Neuronal stem cell (in vitro differentiated cells): ENCODE measurements at regions not wholly inside any gene's neighbourhood (a gene's known extent, or its start where the extent isn't known, plus 50 kb on each side); places are given as distances from the start of the nearest gene placed in this dataset.

ENCODE experiments used
- DNase-seq: peaks from one replicate; pipeline ENCODE4 v3.0.0-alpha.2; 2013; ENCODE audit warnings: low spot score
- H2AFZ ChIP-seq: one replicate; pipeline ENCODE4 v1.6.1; 2013; ENCODE audit warnings: mild to moderate bottlenecking, low read length, inconsistent platforms
- H2AK5ac ChIP-seq: 2 replicates; pipeline ENCODE4 v1.6.1; 2013; ENCODE audit warnings: low read depth, mild to moderate bottlenecking, inconsistent platforms, low read length, moderate library complexity, mixed read lengths
- H2BK120ac ChIP-seq: 2 replicates; pipeline ENCODE4 v1.6.1; 2013; ENCODE audit warnings: low read depth, mild to moderate bottlenecking, inconsistent platforms, low read length, moderate library complexity, mixed read lengths
- H2BK12ac ChIP-seq: one replicate; pipeline ENCODE4 v1.6.1; 2013; ENCODE audit warnings: low read length, inconsistent platforms
- H2BK15ac ChIP-seq: 2 replicates; pipeline ENCODE4 v1.6.1; 2013; ENCODE audit warnings: mild to moderate bottlenecking, low read length, inconsistent platforms, mixed read lengths
- H2BK5ac ChIP-seq: one replicate; pipeline ENCODE4 v1.6.1; 2013; ENCODE audit warnings: inconsistent platforms, mild to moderate bottlenecking, low read length, moderate library complexity
- H3K14ac ChIP-seq: one replicate; pipeline ENCODE4 v1.6.1; 2013; ENCODE audit warnings: low read length, inconsistent platforms
- H3K18ac ChIP-seq: 2 replicates; pipeline ENCODE4 v1.6.1; 2013; ENCODE audit warnings: low read length, inconsistent platforms
- H3K23ac ChIP-seq: 2 replicates; pipeline ENCODE4 v1.6.1; 2013; ENCODE audit warnings: low read depth, mild to moderate bottlenecking, mixed read lengths, low read length, inconsistent platforms; ENCODE audit not compliant: poor library complexity
- H3K27ac ChIP-seq: replicated peaks from 3 replicates; pipeline ENCODE4 v1.5.1; 2013; ENCODE audit warnings: low read length, inconsistent platforms
- H3K27me3 ChIP-seq, 3 experiments: 2 replicates each; pipeline ENCODE4 v1.6.1; 2013; ENCODE audit warnings: low read length in 3 of 3, mild to moderate bottlenecking in 2 of 3, inconsistent platforms in 1 of 3, low read depth in 1 of 3, mixed read lengths in 1 of 3, moderate library complexity in 1 of 3; ENCODE audit not compliant: control insufficient read depth in 3 of 3, insufficient read depth in 3 of 3
- H3K36me3 ChIP-seq, 2 donors: replicated peaks in 1 of 2; 2 replicates each; pipeline ENCODE4 v1.6.1; 2013; ENCODE audit warnings: low read length in 2 of 2; ENCODE audit not compliant: control insufficient read depth in 2 of 2, insufficient read depth in 2 of 2
- H3K4ac ChIP-seq: 2 replicates; pipeline ENCODE4 v1.6.1; 2013; ENCODE audit warnings: inconsistent platforms, mild to moderate bottlenecking, low read length, moderate library complexity
- H3K4me1 ChIP-seq, 2 donors: 1 replicate in 1 of 2; 2 replicates in 1 of 2; pipeline ENCODE4 v1.6.1; 2013; ENCODE audit warnings: low read length in 2 of 2, low read depth in 1 of 2; ENCODE audit not compliant: control insufficient read depth in 2 of 2, insufficient read depth in 1 of 2
- H3K4me2 ChIP-seq: one replicate; pipeline ENCODE4 v1.6.1; 2013; ENCODE audit warnings: mild to moderate bottlenecking, low read length, inconsistent platforms; ENCODE audit not compliant: insufficient read depth, poor library complexity, severe bottlenecking
- H3K4me3 ChIP-seq, 2 donors: 2 replicates each; pipeline ENCODE4 v1.5.1; 2013; ENCODE audit warnings: low read length in 2 of 2, mild to moderate bottlenecking in 2 of 2, inconsistent platforms in 1 of 2, moderate library complexity in 1 of 2
- H3K79me1 ChIP-seq: one replicate; pipeline ENCODE4 v1.6.1; 2013; ENCODE audit warnings: low read depth, mild to moderate bottlenecking, inconsistent platforms, low read length, moderate library complexity
- H3K9ac ChIP-seq: one replicate; pipeline ENCODE4 v1.6.1; 2013; ENCODE audit warnings: mild to moderate bottlenecking, low read depth, low read length, inconsistent platforms; ENCODE audit not compliant: poor library complexity
- H3K9me3 ChIP-seq, 2 donors: replicated peaks in 1 of 2; 2 replicates each; pipeline versions ENCODE3 to v1.6.1; 2013; ENCODE audit warnings: low read length in 2 of 2, mild to moderate bottlenecking in 2 of 2, inconsistent platforms in 1 of 2, low read depth in 1 of 2, mixed read lengths in 1 of 2, moderate library complexity in 1 of 2; ENCODE audit not compliant: control insufficient read depth in 2 of 2, insufficient read depth in 1 of 2
- H4K8ac ChIP-seq: one replicate; pipeline ENCODE4 v1.6.1; 2013; ENCODE audit warnings: low read depth, mild to moderate bottlenecking, inconsistent platforms, low read length, moderate library complexity
- H4K91ac ChIP-seq: one replicate; pipeline ENCODE4 v1.6.1; 2013; ENCODE audit warnings: low read length, low read depth, mild to moderate bottlenecking, inconsistent platforms; ENCODE audit not compliant: poor library complexity
- WGBS, 2 donors: extraction: QIAGEN DNeasy Blood & Tissue Kit; methylation state at CpG; one replicate each; pipeline ENCODE4 v1.1.7; 2013; ENCODE audit warnings: missing lambda C conversion rate in 2 of 2, mixed read lengths in 1 of 2; ENCODE audit not compliant: insufficient read length in 2 of 2, insufficient replicate concordance in 1 of 2; ENCODE audit errors: extremely low coverage in 2 of 2; 5-methylcytosine and 5-hydroxymethylcytosine counted together

DNA sequence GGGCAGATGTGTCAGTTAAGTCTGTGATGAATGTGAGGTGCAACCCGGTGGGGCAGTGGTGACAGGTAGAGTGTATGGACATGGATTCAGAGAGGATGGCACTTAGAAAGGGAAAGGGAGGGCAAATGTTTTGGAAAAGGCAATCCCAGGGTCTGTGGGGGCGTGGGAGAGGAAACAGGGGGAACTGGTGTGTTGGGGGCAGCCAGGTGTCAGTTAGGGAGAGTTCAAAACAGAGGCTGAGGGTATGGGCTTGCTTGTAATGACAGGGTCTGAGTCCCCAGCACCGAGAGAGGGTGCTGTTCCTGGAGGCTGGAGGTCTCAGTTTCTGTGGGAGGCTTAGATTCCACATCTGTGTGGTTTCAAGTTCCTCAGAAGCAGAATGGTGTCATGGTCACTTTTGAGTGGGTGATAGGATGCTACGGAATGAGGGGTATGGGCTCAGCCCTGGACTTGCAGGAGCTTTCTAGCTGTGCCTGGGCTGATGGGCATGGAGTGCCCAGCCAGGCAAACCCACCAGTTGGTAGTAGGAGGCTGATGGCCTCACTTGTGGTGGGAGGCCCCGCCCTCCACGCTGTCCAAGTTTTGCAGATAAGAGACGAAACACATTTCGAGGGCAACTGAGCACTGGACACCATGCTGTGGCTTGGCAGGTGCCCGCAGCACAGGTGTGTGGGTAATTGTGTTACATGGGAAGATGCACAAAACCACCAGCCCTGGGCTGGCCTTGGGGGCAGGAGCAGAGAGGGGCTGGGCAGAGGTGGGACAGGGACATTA lies 209.4 kb downstream of the RPLP1 start:
- Histone ChIP-seq H2BK15ac (no peak overlapping the region), H4K8ac (no peak overlapping the region), H3K27me3 (peaks cover 0 to 20% (median 0%) of the 10 kb centered on the region in 3 experiments), H3K14ac (no peak overlapping the region), H3K18ac (peak overlapping the region; percentile 37), H3K9me3 (no peaks in the 10 kb centered on the region), H3K4me3 (no peak overlapping the region), H3K23ac (peak overlapping the region; percentile 28), H3K4me1 (peaks cover 0 to 10% of the 10 kb centered on the region in 2 donors), H3K4me2 (no peak overlapping the region), H3K36me3 (no peaks in the 10 kb centered on the region), H2AK5ac (peak overlapping the region; percentile 40), H3K9ac (no peak overlapping the region), H2BK12ac (no peak overlapping the region), H2BK5ac (no peak overlapping the region), H4K91ac (no peak overlapping the region), H2AFZ (no peak overlapping the region), H2BK120ac (no peak overlapping the region), H3K27ac (no peak overlapping the region), H3K4ac (no peak overlapping the region), H3K79me1 (no peaks in the 10 kb centered on the region)
- WGBS, 2 donors = no CpG with 5 or more reads among the region's 9 CpGs
- DNase-seq = no peak

GRCh38 chr15:69662645-69663000 lies 210.0 kb downstream of the RPLP1 start:
- Histone ChIP-seq H3K27me3 (peaks cover 0 to 20% (median 0%) of the 10 kb centered on the region in 3 experiments), H4K91ac (no peak overlapping the region), H2AK5ac (no peak overlapping the region), H3K9ac (no peak overlapping the region), H3K4me1 (peaks cover 0 to 10% of the 10 kb centered on the region in 2 donors), H3K4ac (no peak overlapping the region), H3K36me3 (no peaks in the 10 kb centered on the region), H3K18ac (no peak overlapping the region), H2AFZ (no peak overlapping the region), H3K9me3 (no peaks in the 10 kb centered on the region), H3K14ac (no peak overlapping the region), H4K8ac (no peak overlapping the region), H2BK5ac (no peak overlapping the region), H3K4me2 (no peak overlapping the region), H2BK15ac (no peak overlapping the region), H2BK120ac (no peak overlapping the region), H3K23ac (no peak overlapping the region), H3K79me1 (no peaks in the 10 kb centered on the region), H2BK12ac (no peak overlapping the region), H3K27ac (no peak overlapping the region), H3K4me3 (no peak overlapping the region)
- no peak for DNase-seq
- WGBS, 2 donors = no CpG with 5 or more reads among the region's 4 CpGs

- H3K9me3 ChIP-seq = no peaks in the 10 kb centered on the region
- no peak overlapping the region for H2AK5ac ChIP-seq
- H2BK120ac ChIP-seq = no peak overlapping the region
- no peak overlapping the region for H3K4ac ChIP-seq
- H3K4me1 ChIP-seq = peaks cover 0 to 13% of the 10 kb centered on the region in 2 donors
- no peak overlapping the region for H4K8ac ChIP-seq
- no peak overlapping the region for H4K91ac ChIP-seq
- peak overlapping the region; percentile 14 for H3K14ac ChIP-seq
- H2AFZ ChIP-seq = no peak overlapping the region
- peak overlapping the region; percentile 63 for H3K18ac ChIP-seq
- no peak overlapping the region for H3K23ac ChIP-seq
- no peak for DNase-seq
- no peak overlapping the region for H3K9ac ChIP-seq
- H2BK5ac ChIP-seq = no peak overlapping the region
- H3K36me3 ChIP-seq = no peaks in the 10 kb centered on the region
- no peaks in the 10 kb centered on the region for H3K79me1 ChIP-seq
- no peak overlapping the region for H2BK15ac ChIP-seq
- H3K4me3 ChIP-seq = no peak overlapping the region
- H3K4me2 ChIP-seq = no peak overlapping the region
- no peak overlapping the region for H2BK12ac ChIP-seq
- H3K27ac ChIP-seq = no peak overlapping the region
- H3K27me3 ChIP-seq = peaks cover 0 to 20% (median 0%) of the 10 kb centered on the region in 3 experiments
These were observed 210.8 kb downstream of the RPLP1 start for GRCh38 chr15:69663441-69663840.

GRCh38 chr15:69663982-69664381 lies 211.4 kb downstream of the RPLP1 start:
- H3K14ac ChIP-seq = no peak overlapping the region
- H3K9ac ChIP-seq = no peak overlapping the region
- DNase-seq = no peak
- no peak overlapping the region for H3K4me2 ChIP-seq
- peaks cover 0 to 20% (median 0%) of the 10 kb centered on the region in 3 experiments for H3K27me3 ChIP-seq
- no peak overlapping the region for H2BK120ac ChIP-seq
- H4K91ac ChIP-seq = no peak overlapping the region
- no CpG with 5 or more reads among the region's 3 CpGs for WGBS, 2 donors
- no peak overlapping the region for H3K27ac ChIP-seq
- H3K4me3 ChIP-seq = no peak overlapping the region
- no peak overlapping the region for H2BK15ac ChIP-seq
- H2BK12ac ChIP-seq = no peak overlapping the region
- no peaks in the 10 kb centered on the region for H3K9me3 ChIP-seq
- no peak overlapping the region for H3K23ac ChIP-seq
- no peak overlapping the region for H4K8ac ChIP-seq
- peaks cover 0 to 14% of the 10 kb centered on the region in 2 donors for H3K4me1 ChIP-seq
- no peaks in the 10 kb centered on the region for H3K79me1 ChIP-seq
- H3K18ac ChIP-seq = no peak overlapping the region
- H2BK5ac ChIP-seq = no peak overlapping the region
- H3K4ac ChIP-seq = no peak overlapping the region
- H2AK5ac ChIP-seq = no peak overlapping the region
- no peak overlapping the region for H2AFZ ChIP-seq
- H3K36me3 ChIP-seq = no peaks in the 10 kb centered on the region
